Tibial nerve (tissue), 4 donors: ENCODE measurements at regions not wholly inside any gene's neighbourhood (a gene's known extent, or its start where the extent isn't known, plus 50 kb on each side); places are given as distances from the start of the nearest gene placed in this dataset.

Source experiments
- DNase-seq, 2 donors: peaks; one replicate each; pipeline ENCODE4 v3.0.0-alpha.2; 2019; ENCODE audit warnings: low spot score in 2 of 2
- H3K27ac ChIP-seq, 4 donors: fragments of 200-600 bp; sonication (generic) in 3 of 4; one replicate each; pipeline ENCODE4 v1.5.1; 2017 to 2019; ENCODE audit warnings: mild to moderate bottlenecking in 1 of 4
- H3K27me3 ChIP-seq, 2 donors: fragments of 200-600 bp; sonication (generic) in 1 of 2; one replicate each; pipeline versions ENCODE4 v1.5.1 to v1.6.0; 2017 to 2019
- H3K36me3 ChIP-seq, 3 donors: fragments of 200-600 bp; sonication (generic); one replicate each; pipeline ENCODE4 v1.5.1; 2018 to 2019
- H3K4me1 ChIP-seq, 4 donors: fragments of 200-600 bp; sonication (generic) in 3 of 4; one replicate each; pipeline ENCODE4 v1.5.1; 2017 to 2019
- H3K4me3 ChIP-seq, 4 donors: fragments of 200-600 bp; sonication (generic) in 3 of 4; one replicate each; pipeline ENCODE4 v1.5.1; 2017 to 2019; ENCODE audit warnings: mild to moderate bottlenecking in 1 of 4, moderate library complexity in 1 of 4
- H3K9me3 ChIP-seq, 4 donors: fragments of 200-600 bp; sonication (generic) in 3 of 4; one replicate each; pipeline ENCODE4 v1.5.1; 2017 to 2019
- CTCF ChIP-seq, 5 experiments: fragments of 200-600 bp in 3 of 5; fragments of 450-650 bp in 2 of 5; sonication (generic) in 3 of 5; IDR thresholded peaks; one replicate each; pipeline ENCODE4 v1.5.1; 2016 to 2019; ENCODE audit warnings: antibody characterized with exemption in 5 of 5, mild to moderate bottlenecking in 3 of 5, moderate library complexity in 2 of 5
- EP300 ChIP-seq, 2 donors: sonication (generic); formaldehyde crosslinking; IDR thresholded peaks; one replicate each; pipeline ENCODE4 v1.6.1; 2017; ENCODE audit warnings: antibody characterized with exemption in 2 of 2, mild to moderate bottlenecking in 1 of 2
- POLR2A ChIP-seq, 2 donors: fragments of 450-650 bp; IDR thresholded peaks; one replicate each; pipeline ENCODE4 v1.6.1; 2017; ENCODE audit warnings: antibody characterized with exemption in 2 of 2, mild to moderate bottlenecking in 2 of 2, moderate library complexity in 2 of 2
- WGBS, 2 donors: methylation state at CpG; one replicate each; pipeline ENCODE4 v1.1.5; 2018; 5-methylcytosine and 5-hydroxymethylcytosine counted together

GRCh38 chr3:147141516-147142288 lies 264.6 kb downstream of the ZIC4 start:
- H3K4me1 ChIP-seq = no peaks in the 10 kb centered on the region
- H3K4me3 ChIP-seq = no peak overlapping the region
- 76 to 77% methylated on average over 2 of the region's 2 CpGs for WGBS, 2 donors
- no peak for TF ChIP-seq CTCF (IDR thresholded peaks at IDR 0.05)
- DNase-seq = no peak
- H3K27ac ChIP-seq = no peak overlapping the region
- no peaks in the 10 kb centered on the region for H3K27me3 ChIP-seq
- H3K9me3 ChIP-seq = no peaks in the 10 kb centered on the region
- no peaks in the 10 kb centered on the region for H3K36me3 ChIP-seq

- no peaks in the 10 kb centered on the region for H3K9me3 ChIP-seq
- H3K27ac ChIP-seq = no peak overlapping the region
- DNase-seq = no peak
- WGBS, 2 donors = 62 to 68% methylated on average over 1 of the region's 1 CpG
- H3K36me3 ChIP-seq = no peaks in the 10 kb centered on the region
- no peaks in the 10 kb centered on the region for H3K4me1 ChIP-seq
- no peak for TF ChIP-seq CTCF (IDR thresholded peaks at IDR 0.05)
- TF ChIP-seq EP300 (IDR thresholded peaks at IDR 0.05) = no peak
- TF ChIP-seq POLR2A (IDR thresholded peaks at IDR 0.05) = no peak
- no peak overlapping the region for H3K4me3 ChIP-seq
- H3K27me3 ChIP-seq = no peaks in the 10 kb centered on the region
These were observed 267.0 kb downstream of the ZIC4 start for GRCh38 chr3:147139341-147139740.

GRCh38 chr3:147132168-147132567 lies 274.2 kb downstream of the ZIC4 start:
- TF ChIP-seq CTCF (IDR thresholded peaks at IDR 0.05) (no peak), EP300 (IDR thresholded peaks at IDR 0.05) (no peak), POLR2A (IDR thresholded peaks at IDR 0.05) (no peak)
- Histone ChIP-seq H3K9me3 (peaks cover 0 to 15% (median 0%) of the 10 kb centered on the region in 4 donors), H3K36me3 (no peaks in the 10 kb centered on the region), H3K27me3 (no peaks in the 10 kb centered on the region), H3K27ac (no peak overlapping the region), H3K4me1 (no peaks in the 10 kb centered on the region), H3K4me3 (no peak overlapping the region)
- WGBS, 2 donors = 67 to 90% methylated on average over 1 of the region's 1 CpG
- DNase-seq = no peak

GRCh38 chr3:147130461-147130860 lies 275.9 kb downstream of the ZIC4 start:
- Histone ChIP-seq H3K27me3 (no peaks in the 10 kb centered on the region), H3K27ac (no peak overlapping the region), H3K4me1 (no peaks in the 10 kb centered on the region), H3K4me3 (no peak overlapping the region), H3K36me3 (no peaks in the 10 kb centered on the region), H3K9me3 (peaks cover 0 to 15% (median 0%) of the 10 kb centered on the region in 4 donors)
- TF ChIP-seq EP300 (IDR thresholded peaks at IDR 0.05) (no peak), POLR2A (IDR thresholded peaks at IDR 0.05) (no peak), CTCF (IDR thresholded peaks at IDR 0.05) (no peak)
- DNase-seq = no peak
- WGBS, 2 donors = 56 to 88% methylated on average over 2 of the region's 2 CpGs

- TF ChIP-seq CTCF (IDR thresholded peaks at IDR 0.05) (no peak), EP300 (IDR thresholded peaks at IDR 0.05) (no peak), POLR2A (IDR thresholded peaks at IDR 0.05) (no peak)
- no peak overlapping the region for H3K4me3 ChIP-seq
- DNase-seq = no peak
- peaks cover 0 to 15% (median 0%) of the 10 kb centered on the region in 4 donors for H3K9me3 ChIP-seq
- H3K36me3 ChIP-seq = no peaks in the 10 kb centered on the region
- no peaks in the 10 kb centered on the region for H3K4me1 ChIP-seq
- no peak overlapping the region for H3K27ac ChIP-seq
- 93 to 95% methylated on average over 7 to 8 of the region's 8 CpGs for WGBS, 2 donors
- H3K27me3 ChIP-seq = no peaks in the 10 kb centered on the region
These were observed 276.7 kb downstream of the ZIC4 start for GRCh38 chr3:147129665-147130064.
